Activated T-helper 1 cell treated with anti-CD3 and anti-CD28 coated beads, Interleukin-2, amount 50 U/mL, for 16 hours (primary cell): ENCODE measurements at regions not wholly inside any gene's neighbourhood (a gene's known extent, or its start where the extent isn't known, plus 50 kb on each side); places are given as distances from the start of the nearest gene placed in this dataset.

Experiments
- DNase-seq, 2 donors: peaks; one replicate each; pipeline ENCODE4 v3.0.0-alpha.2; 2020; ENCODE audit warnings: low read depth in 1 of 2, low spot score in 1 of 2

GRCh38 chr11:19524171-19524671 is 188.4 kb upstream of the NAV2 start:
- no peak for DNase-seq

GRCh38 chr11:19520681-19521080 is 192.0 kb upstream of the NAV2 start:
- no peak for DNase-seq

- no peak for DNase-seq
These were observed 192.6 kb upstream of the NAV2 start for GRCh38 chr11:19519912-19520641.

GRCh38 chr11:19519353-19519752 is 193.3 kb upstream of the NAV2 start:
- DNase-seq, result no peak

GRCh38 chr11:19513253-19513652 is 199.4 kb upstream of the NAV2 start:
- no peak for DNase-seq

GRCh38 chr11:19512618-19513017 is 200.0 kb upstream of the NAV2 start:
- no peak for DNase-seq

- no peak for DNase-seq
These were observed 201.0 kb upstream of the NAV2 start for GRCh38 chr11:19511413-19512183.

GRCh38 chr11:19511066-19511412 is 201.6 kb upstream of the NAV2 start:
- DNase-seq, result no peak

- no peak for DNase-seq
These were observed 202.2 kb upstream of the NAV2 start for GRCh38 chr11:19510468-19510867.

GRCh38 chr11:19509215-19509614 is 203.4 kb upstream of the NAV2 start:
- DNase-seq, result no peak

GRCh38 chr11:19508165-19508564 is 204.5 kb upstream of the NAV2 start:
- DNase-seq, result no peak

- no peak for DNase-seq
These were observed 205.7 kb upstream of the NAV2 start for GRCh38 chr11:19506816-19507486.

GRCh38 chr11:19502691-19503253 is 209.9 kb upstream of the NAV2 start:
- DNase-seq, result no peak

- DNase-seq, result no peak
These were observed 211.0 kb upstream of the NAV2 start for GRCh38 chr11:19501631-19502030.

- no peak for DNase-seq
These were observed 212.6 kb upstream of the NAV2 start for GRCh38 chr11:19499999-19500398.

GRCh38 chr11:19499026-19499669 is 213.5 kb upstream of the NAV2 start:
- DNase-seq, result no peak

- DNase-seq, result no peak
These were observed 219.0 kb upstream of the NAV2 start for GRCh38 chr11:19493446-19494213.

- DNase-seq, result no peak
These were observed 230.1 kb upstream of the NAV2 start for GRCh38 chr11:19482319-19483100.

GRCh38 chr11:19480540-19480939 is 232.1 kb upstream of the NAV2 start:
- DNase-seq, result no peak

GRCh38 chr11:19478891-19479290 is 233.7 kb upstream of the NAV2 start:
- DNase-seq, result no peak
